HG02763 (cell line): ENCODE measurements at regions not wholly inside any gene's neighbourhood (a gene's known extent, or its start where the extent isn't known, plus 50 kb on each side); places are given as distances from the start of the nearest gene placed in this dataset.
A peak's percentile ranks its signal among the peaks of the same experiment; 100 is the strongest.
"Not testable (repeated sequence)": the region's sequence is repeated elsewhere in the genome, so short reads cannot be mapped to it uniquely, and the experiment has no call there.

Experiments used
- ATAC-seq: cut with Tn5 transposase; IDR thresholded peaks from one replicate; pipeline ENCODE4 v1.9.1; 2021; ENCODE audit warnings: mild to moderate bottlenecking, moderate library complexity; ENCODE audit not compliant: unreplicated experiment

GRCh38 chr7:32658467-32658869 lies 163.2 kb downstream of the AVL9 start:
- no peak for ATAC-seq

- no peak for ATAC-seq
These were observed 162.7 kb downstream of the AVL9 start for GRCh38 chr7:32658034-32658433.

GRCh38 chr7:32654549-32654948 lies 159.3 kb downstream of the AVL9 start:
- not testable (repeated sequence) for ATAC-seq

GRCh38 chr7:32650356-32650755 lies 155.1 kb downstream of the AVL9 start:
- not testable (repeated sequence) for ATAC-seq

GRCh38 chr7:32648408-32649156 lies 153.3 kb downstream of the AVL9 start:
- no peak for ATAC-seq

- not testable (repeated sequence) for ATAC-seq
These were observed 150.0 kb downstream of the AVL9 start for GRCh38 chr7:32645255-32645654.

GRCh38 chr7:32643194-32643593 lies 147.9 kb downstream of the AVL9 start:
- no peak for ATAC-seq

- no peak for ATAC-seq
These were observed 143.8 kb downstream of the AVL9 start for GRCh38 chr7:32639122-32639521.

- peak; percentile 75 for ATAC-seq
These were observed 143.3 kb downstream of the AVL9 start for GRCh38 chr7:32638479-32639121.
